IMR-90 (cell line): ENCODE measurements at regions not wholly inside any gene's neighbourhood (a gene's known extent, or its start where the extent isn't known, plus 50 kb on each side); places are given as distances from the start of the nearest gene placed in this dataset.

Experiments
- ATAC-seq: fragments of 200-7000 bp; cut with Tn5 transposase; 2 replicates; pipeline ENCODE4 v1.9.1; 2020; ENCODE audit warnings: low read depth, mild to moderate bottlenecking, moderate library complexity
- BruUV-seq: library from RNA; stranded (reverse); fragments of 400-500 nt; replicated peaks from 2 replicates; lab custom pipeline; 2021; lab: Mats Ljungman, UMichigan
- CTCF ChIA-PET: fragments of 300-600 bp; formaldehyde crosslinking; extraction: SDS; loops from one replicate; lab custom pipeline; 2021; ENCODE audit warnings: antibody characterized with exemption; lab: Yijun Ruan, JAX
- POLR2A ChIA-PET: fragments of 300-600 bp; sonication (Branson Sonifier 250); formaldehyde crosslinking; loops from one replicate; lab custom pipeline; 2022; ENCODE audit warnings: antibody characterized with exemption; ENCODE audit not compliant: unreplicated experiment; lab: Charles Lee
- DNase-seq: peaks from one replicate; pipeline ENCODE4 v3.0.0; 2013
- H2AFZ ChIP-seq: replicated peaks from 2 replicates; pipeline ENCODE3; 2013; ENCODE audit warnings: low read length, mild to moderate bottlenecking; ENCODE audit not compliant: poor library complexity
- H2AK5ac ChIP-seq: 2 replicates; pipeline ENCODE4 v1.6.1; 2013; ENCODE audit warnings: low read depth, low read length, inconsistent platforms
- H2AK9ac ChIP-seq: replicated peaks from 2 replicates; pipeline ENCODE3; 2013; ENCODE audit warnings: mild to moderate bottlenecking, low read depth, low read length, moderate library complexity; ENCODE audit not compliant: poor library complexity
- H2BK120ac ChIP-seq: 2 replicates; pipeline ENCODE4 v1.6.1; 2013; ENCODE audit warnings: low read depth, low read length, inconsistent platforms
- H2BK15ac ChIP-seq: 3 replicates; pipeline ENCODE4 v1.6.1; 2013; ENCODE audit warnings: low read depth, low read length, inconsistent platforms
- H2BK20ac ChIP-seq: 2 replicates; pipeline ENCODE4 v1.6.1; 2013; ENCODE audit warnings: low read depth, mild to moderate bottlenecking, inconsistent platforms, low read length, moderate library complexity
- H2BK5ac ChIP-seq: 2 replicates; pipeline ENCODE4 v1.6.1; 2013; ENCODE audit warnings: mild to moderate bottlenecking, low read depth, low read length, inconsistent platforms; ENCODE audit not compliant: poor library complexity, severe bottlenecking
- H3K14ac ChIP-seq: replicated peaks from 2 replicates; pipeline ENCODE4 v1.6.1; 2013; ENCODE audit warnings: low read depth, low read length, inconsistent platforms
- H3K18ac ChIP-seq: 2 replicates; pipeline ENCODE4 v1.6.1; 2013; ENCODE audit warnings: low read depth, low read length, control low read depth
- H3K23ac ChIP-seq: 2 replicates; pipeline ENCODE4 v1.6.1; 2013; ENCODE audit warnings: low read depth, low read length, inconsistent platforms
- H3K27ac ChIP-seq: 2 replicates; pipeline ENCODE4 v1.5.1; 2013; ENCODE audit warnings: mild to moderate bottlenecking, control low read depth, low read length; ENCODE audit not compliant: insufficient read depth
- H3K27me3 ChIP-seq: 2 replicates; pipeline ENCODE4 v1.6.1; 2013; ENCODE audit warnings: low read length; ENCODE audit not compliant: control insufficient read depth, insufficient read depth
- H3K36me3 ChIP-seq: 2 replicates; pipeline ENCODE4 v1.6.1; 2013; ENCODE audit warnings: low read length, mixed read lengths; ENCODE audit not compliant: control insufficient read depth, insufficient read depth
- H3K4ac ChIP-seq: 2 replicates; pipeline ENCODE4 v1.6.1; 2013; ENCODE audit warnings: low read depth, low read length, inconsistent platforms
- H3K4me1 ChIP-seq: 2 replicates; pipeline ENCODE4 v1.6.1; 2013; ENCODE audit warnings: low read length, mixed read lengths; ENCODE audit not compliant: control insufficient read depth, insufficient read depth
- H3K4me2 ChIP-seq: 2 replicates; pipeline ENCODE4 v1.6.1; 2013; ENCODE audit warnings: low read depth, mild to moderate bottlenecking, control low read depth, low read length, moderate library complexity
- H3K4me3 ChIP-seq: 2 replicates; pipeline ENCODE4 v1.5.1; 2013; ENCODE audit warnings: low read depth, mild to moderate bottlenecking, control low read depth, low read length, moderate library complexity; ENCODE audit not compliant: insufficient read depth
- H3K56ac ChIP-seq: 2 replicates; pipeline ENCODE4 v1.6.1; 2013; ENCODE audit warnings: low read length, inconsistent platforms; ENCODE audit not compliant: insufficient read depth; ENCODE audit errors: extremely low read depth
- H3K79me1 ChIP-seq, 2 experiments: 2 replicates each; pipeline ENCODE4 v1.6.1; 2013; ENCODE audit warnings: low read length in 2 of 2, inconsistent platforms in 1 of 2, low read depth in 1 of 2
- H3K9ac ChIP-seq: 2 replicates; pipeline ENCODE4 v1.6.1; 2013; ENCODE audit warnings: low read depth, low read length, control low read depth
- H3K9me1 ChIP-seq: 2 replicates; pipeline ENCODE4 v1.6.1; 2013; ENCODE audit warnings: low read length, inconsistent platforms; ENCODE audit not compliant: insufficient read depth
- H3K9me3 ChIP-seq: 2 replicates; pipeline ENCODE4 v1.6.1; 2013; ENCODE audit warnings: low read length; ENCODE audit not compliant: control insufficient read depth, insufficient read depth
- H4K20me1 ChIP-seq: 2 replicates; pipeline ENCODE4 v1.6.1; 2013; ENCODE audit warnings: low read length, inconsistent platforms; ENCODE audit not compliant: insufficient read depth
- H4K5ac ChIP-seq: 2 replicates; pipeline ENCODE4 v1.6.1; 2013; ENCODE audit warnings: mild to moderate bottlenecking, low read depth, low read length, control low read depth
- H4K8ac ChIP-seq, 2 experiments: 2 replicates each; pipeline ENCODE4 v1.6.1; 2013; ENCODE audit warnings: low read depth in 2 of 2, low read length in 2 of 2, control low read depth in 1 of 2, inconsistent platforms in 1 of 2
- H4K91ac ChIP-seq: 2 replicates; pipeline ENCODE4 v1.6.1; 2013; ENCODE audit warnings: low read depth, low read length, inconsistent platforms; ENCODE audit not compliant: insufficient read depth
- BHLHE40 ChIP-seq: fragments of 150-350 bp; IDR thresholded peaks from 2 replicates; pipeline ENCODE4 v1.6.1; 2016; ENCODE audit warnings: mild to moderate bottlenecking, low read depth, low read length
- CEBPB ChIP-seq: IDR thresholded peaks from 2 replicates; pipeline ENCODE4 v1.6.1; 2012; ENCODE audit warnings: low read depth, low read length, improper control_type of control experiment
- CHD1 ChIP-seq: IDR thresholded peaks from 2 replicates; pipeline ENCODE4 v1.6.1; 2012; ENCODE audit warnings: low read depth, low read length, improper control_type of control experiment
- FOS ChIP-seq: fragments of 150-350 bp; IDR thresholded peaks from 2 replicates; pipeline ENCODE4 v1.6.1; 2016; ENCODE audit warnings: low read depth, low read length
- MAFK ChIP-seq: IDR thresholded peaks from 2 replicates; pipeline ENCODE4 v1.6.1; 2012; ENCODE audit warnings: low read depth, low read length, improper control_type of control experiment
- MAZ ChIP-seq: IDR thresholded peaks from 2 replicates; pipeline ENCODE4 v1.6.1; 2012; ENCODE audit warnings: low read depth, mild to moderate bottlenecking, low read length, improper control_type of control experiment, moderate library complexity, borderline replicate concordance
- MXI1 ChIP-seq: IDR thresholded peaks from 2 replicates; pipeline ENCODE4 v1.6.1; 2012; ENCODE audit warnings: low read depth, mild to moderate bottlenecking, low read length, moderate library complexity, borderline replicate concordance
- NFE2L2 ChIP-seq: fragments of 150-350 bp; IDR thresholded peaks from 2 replicates; pipeline ENCODE4 v1.6.1; 2016; ENCODE audit warnings: low read depth, mild to moderate bottlenecking, low read length
- POLR2A ChIP-seq: IDR thresholded peaks from 2 replicates; pipeline ENCODE4 v1.6.1; 2012; ENCODE audit warnings: mild to moderate bottlenecking, low read depth, low read length
- RAD21 ChIP-seq: IDR thresholded peaks from 2 replicates; pipeline ENCODE4 v1.6.1; 2012; ENCODE audit warnings: low read length, improper control_type of control experiment
- RCOR1 ChIP-seq: IDR thresholded peaks from 2 replicates; pipeline ENCODE4 v1.6.1; 2012; ENCODE audit warnings: mild to moderate bottlenecking, low read length, improper control_type of control experiment; ENCODE audit not compliant: insufficient replicate concordance
- RFX5 ChIP-seq: IDR thresholded peaks from 2 replicates; pipeline ENCODE4 v1.8.0; 2012; ENCODE audit warnings: low read depth, mild to moderate bottlenecking, low read length, moderate library complexity
- SMC3 ChIP-seq: fragments of 150-350 bp; IDR thresholded peaks from 2 replicates; pipeline ENCODE4 v1.6.1; 2016; ENCODE audit warnings: low read depth, mild to moderate bottlenecking, antibody characterized with exemption, low read length, moderate library complexity
- WGBS, 2 experiments: methylation state at CpG; one replicate each; pipeline versions ENCODE4 v1.1.5 to v1.1.7; 2013; ENCODE audit warnings: missing lambda C conversion rate in 2 of 2; ENCODE audit not compliant: insufficient read length in 1 of 2; ENCODE audit errors: extremely low coverage in 2 of 2; 5-methylcytosine and 5-hydroxymethylcytosine counted together
- dilution Hi-C: fragments of 300-500 bp; cut with HindIII; formaldehyde crosslinking; loops from one replicate; pipeline ENCODE4 v1.14.3; 2018; ENCODE audit warnings: low sequenced_read_pairs; ENCODE audit not compliant: unreplicated experiment
- in situ Hi-C: fragments of 300-500 bp; cut with MboI; formaldehyde crosslinking; loops from 3 replicates; pipeline ENCODE4 v1.14.3; 2019; ENCODE audit warnings: low sequenced_read_pairs, inconsistent platforms, mixed read lengths
- intact Hi-C: fragments of 100-400 bp; cut with micrococcal nuclease; formaldehyde crosslinking; loops from 2 replicates; pipeline ENCODE4 v1.10.0; 2022
- TF ChIP-seq, protein P1 (sequence below): conservative IDR thresholded peaks from 2 replicates; pipeline ENCODE4 v1.5.1; 2012; ENCODE audit warnings: mild to moderate bottlenecking, low read depth, low read length, improper control_type of control experiment
- TF ChIP-seq, protein P2 (sequence below): fragments of 150-350 bp; IDR thresholded peaks from 2 replicates; pipeline ENCODE4 v1.6.1; 2016; ENCODE audit warnings: low read depth, mild to moderate bottlenecking, low read length, moderate library complexity, borderline replicate concordance
- TF ChIP-seq, protein P3 (sequence below): fragments of 150-350 bp; IDR thresholded peaks from 2 replicates; pipeline ENCODE4 v1.6.1; 2017; ENCODE audit warnings: mild to moderate bottlenecking, antibody characterized with exemption, low read length, low read depth

DNA sequence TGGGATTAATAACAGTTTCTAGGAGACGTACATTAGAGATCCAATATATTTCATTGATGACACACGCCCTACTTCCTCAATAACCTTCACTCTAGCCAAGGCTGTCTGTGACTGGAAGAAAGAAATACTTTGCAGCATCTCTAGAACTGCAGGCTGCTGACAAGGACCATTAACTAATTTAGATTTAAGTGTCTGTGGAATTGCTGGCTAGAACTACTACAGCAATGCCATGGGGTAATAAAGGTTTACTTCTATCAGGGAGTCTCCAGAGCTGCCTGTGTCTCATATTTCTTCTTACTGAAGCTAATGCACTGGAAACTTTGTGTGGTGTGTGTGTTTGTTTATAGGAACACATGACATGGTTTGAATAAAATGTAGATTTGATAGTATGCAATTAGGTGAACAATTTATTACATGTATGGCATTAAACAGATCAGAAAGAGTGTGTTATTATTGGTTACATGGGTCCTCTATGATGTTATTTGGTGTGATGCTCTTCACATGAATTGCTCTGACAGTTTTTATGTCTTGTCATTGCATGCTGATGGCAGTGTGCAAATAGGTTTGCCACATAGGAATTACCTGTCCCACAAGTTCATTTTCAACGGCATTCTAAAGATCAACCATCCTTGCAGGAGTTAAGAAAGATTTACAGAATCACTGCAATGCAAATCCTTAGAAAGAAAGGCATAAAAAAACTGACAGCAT is 916.2 kb upstream of the CADM2 start:
- in situ Hi-C loops: no loop called here
- Histone ChIP-seq H4K8ac (no peak overlapping the region), H4K20me1 (no peaks in the 10 kb centered on the region), H3K56ac (no peak overlapping the region), H4K5ac (no peak overlapping the region), H3K18ac (no peak overlapping the region), H2AK9ac (no peak overlapping the region), H4K91ac (no peak overlapping the region), H2BK5ac (no peak overlapping the region), H3K9me1 (no peaks in the 10 kb centered on the region), H2BK15ac (no peak overlapping the region), H3K79me1 (no peaks in the 10 kb centered on the region), H3K4me1 (no peaks in the 10 kb centered on the region), H3K36me3 (no peaks in the 10 kb centered on the region), H3K9me3 (peaks cover 4% of the 10 kb centered on the region), H2BK20ac (no peak overlapping the region), H2AFZ (no peak overlapping the region), H3K4ac (no peak overlapping the region), H3K27ac (no peak overlapping the region), H3K4me2 (no peak overlapping the region), H3K23ac (no peak overlapping the region), H3K27me3 (no peaks in the 10 kb centered on the region), H3K14ac (no peak overlapping the region), H2BK120ac (no peak overlapping the region), H3K9ac (no peak overlapping the region), H2AK5ac (no peak overlapping the region), H3K4me3 (no peak overlapping the region)
- WGBS, 2 experiments: no CpG with 5 or more reads among the region's 3 CpGs
- TF ChIP-seq RFX5: no peak
- no peak for TF ChIP-seq FOS
- no peak for TF ChIP-seq POLR2A
- TF ChIP-seq, protein P1, sequence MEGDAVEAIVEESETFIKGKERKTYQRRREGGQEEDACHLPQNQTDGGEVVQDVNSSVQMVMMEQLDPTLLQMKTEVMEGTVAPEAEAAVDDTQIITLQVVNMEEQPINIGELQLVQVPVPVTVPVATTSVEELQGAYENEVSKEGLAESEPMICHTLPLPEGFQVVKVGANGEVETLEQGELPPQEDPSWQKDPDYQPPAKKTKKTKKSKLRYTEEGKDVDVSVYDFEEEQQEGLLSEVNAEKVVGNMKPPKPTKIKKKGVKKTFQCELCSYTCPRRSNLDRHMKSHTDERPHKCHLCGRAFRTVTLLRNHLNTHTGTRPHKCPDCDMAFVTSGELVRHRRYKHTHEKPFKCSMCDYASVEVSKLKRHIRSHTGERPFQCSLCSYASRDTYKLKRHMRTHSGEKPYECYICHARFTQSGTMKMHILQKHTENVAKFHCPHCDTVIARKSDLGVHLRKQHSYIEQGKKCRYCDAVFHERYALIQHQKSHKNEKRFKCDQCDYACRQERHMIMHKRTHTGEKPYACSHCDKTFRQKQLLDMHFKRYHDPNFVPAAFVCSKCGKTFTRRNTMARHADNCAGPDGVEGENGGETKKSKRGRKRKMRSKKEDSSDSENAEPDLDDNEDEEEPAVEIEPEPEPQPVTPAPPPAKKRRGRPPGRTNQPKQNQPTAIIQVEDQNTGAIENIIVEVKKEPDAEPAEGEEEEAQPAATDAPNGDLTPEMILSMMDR: no peak
- TF ChIP-seq, protein P2, sequence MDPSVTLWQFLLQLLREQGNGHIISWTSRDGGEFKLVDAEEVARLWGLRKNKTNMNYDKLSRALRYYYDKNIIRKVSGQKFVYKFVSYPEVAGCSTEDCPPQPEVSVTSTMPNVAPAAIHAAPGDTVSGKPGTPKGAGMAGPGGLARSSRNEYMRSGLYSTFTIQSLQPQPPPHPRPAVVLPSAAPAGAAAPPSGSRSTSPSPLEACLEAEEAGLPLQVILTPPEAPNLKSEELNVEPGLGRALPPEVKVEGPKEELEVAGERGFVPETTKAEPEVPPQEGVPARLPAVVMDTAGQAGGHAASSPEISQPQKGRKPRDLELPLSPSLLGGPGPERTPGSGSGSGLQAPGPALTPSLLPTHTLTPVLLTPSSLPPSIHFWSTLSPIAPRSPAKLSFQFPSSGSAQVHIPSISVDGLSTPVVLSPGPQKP: no peak
- no peak for TF ChIP-seq NFE2L2
- TF ChIP-seq, protein P3, sequence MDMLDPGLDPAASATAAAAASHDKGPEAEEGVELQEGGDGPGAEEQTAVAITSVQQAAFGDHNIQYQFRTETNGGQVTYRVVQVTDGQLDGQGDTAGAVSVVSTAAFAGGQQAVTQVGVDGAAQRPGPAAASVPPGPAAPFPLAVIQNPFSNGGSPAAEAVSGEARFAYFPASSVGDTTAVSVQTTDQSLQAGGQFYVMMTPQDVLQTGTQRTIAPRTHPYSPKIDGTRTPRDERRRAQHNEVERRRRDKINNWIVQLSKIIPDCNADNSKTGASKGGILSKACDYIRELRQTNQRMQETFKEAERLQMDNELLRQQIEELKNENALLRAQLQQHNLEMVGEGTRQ: no peak
- no peak for TF ChIP-seq CHD1
- TF ChIP-seq RAD21: no peak
- no peak for TF ChIP-seq CEBPB
- no peak for TF ChIP-seq MAZ
- TF ChIP-seq MXI1: no peak
- no peak for TF ChIP-seq BHLHE40
- TF ChIP-seq SMC3: no peak
- TF ChIP-seq RCOR1: no peak
- no peak for TF ChIP-seq MAFK
- dilution Hi-C loops: no loop called here
- DNase-seq (no peak), ATAC-seq (no peak)
- CTCF ChIA-PET: no interaction called here
- intact Hi-C loops: no loop called here
- no TSS peak for BruUV-seq
- POLR2A ChIA-PET: no interaction called here
